Gastrocnemius medialis (tissue), 4 donors: ENCODE measurements at regions not wholly inside any gene's neighbourhood (a gene's known extent, or its start where the extent isn't known, plus 50 kb on each side); places are given as distances from the start of the nearest gene placed in this dataset.

Experiments used
- ATAC-seq, 2 donors: fragments of 150-250 bp; one replicate each; pipeline ENCODE4 v1.9.1; 2016
- DNase-seq, 2 donors: peaks; one replicate each; pipeline ENCODE4 v3.0.0-alpha.2; 2019
- H3K27ac ChIP-seq, 4 donors: fragments of 200-600 bp; sonication (generic); 1 replicate in 1 of 4; 2 replicates in 3 of 4; pipeline ENCODE4 v1.5.1; 2016 to 2018; ENCODE audit warnings: mild to moderate bottlenecking in 2 of 4, moderate library complexity in 1 of 4
- H3K27me3 ChIP-seq, 3 donors: fragments of 200-600 bp; sonication (generic) in 2 of 3; 1 replicate in 1 of 3; 2 replicates in 2 of 3; pipeline versions ENCODE4 v1.5.1 to v1.6.0; 2016 to 2019; ENCODE audit warnings: mild to moderate bottlenecking in 1 of 3, moderate library complexity in 1 of 3
- H3K36me3 ChIP-seq, 2 donors: fragments of 200-600 bp; sonication (generic) in 1 of 2; one replicate each; pipeline ENCODE4 v1.5.1; 2017 to 2018
- H3K4me1 ChIP-seq, 2 donors: fragments of 200-600 bp; sonication (generic) in 1 of 2; one replicate each; pipeline ENCODE4 v1.5.1; 2016 to 2017; ENCODE audit warnings: mild to moderate bottlenecking in 2 of 2
- H3K4me3 ChIP-seq, 4 donors: fragments of 200-600 bp; sonication (generic) in 3 of 4; 1 replicate in 1 of 4; 2 replicates in 3 of 4; pipeline ENCODE4 v1.5.1; 2016 to 2019; ENCODE audit warnings: mild to moderate bottlenecking in 2 of 4
- H3K9me3 ChIP-seq, 3 donors: fragments of 200-600 bp; sonication (generic) in 2 of 3; 1 replicate in 1 of 3; 2 replicates in 2 of 3; pipeline ENCODE4 v1.5.1; 2016 to 2019
- POLR2A ChIP-seq, 2 donors: fragments of 450-650 bp; IDR thresholded peaks; one replicate each; pipeline ENCODE4 v1.6.1; 2017; ENCODE audit warnings: antibody characterized with exemption in 2 of 2, mild to moderate bottlenecking in 2 of 2, moderate library complexity in 2 of 2
- in situ Hi-C, 4 donors: fragments of 200-750 bp; cut with MboI; loops; one replicate each; pipeline versions ENCODE4 v1.15.0 to v1.8.0; 2017; ENCODE audit warnings: low sequenced_read_pairs in 4 of 4
- intact Hi-C: fragments of 100-400 bp; cut with DNase I; formaldehyde crosslinking; loops from one replicate; pipeline ENCODE4 v1.15.1; 2023; ENCODE audit warnings: low total_unique reads
- TF ChIP-seq, protein P1 (sequence below), 5 experiments: fragments of 450-650 bp in 3 of 5; fragments of 200-600 bp in 2 of 5; sonication (generic) in 2 of 5; IDR thresholded peaks in 4 of 5; conservative IDR thresholded peaks in 1 of 5; 1 replicate in 4 of 5; 2 replicates in 1 of 5; pipeline ENCODE4 v1.5.1; 2016 to 2019; ENCODE audit warnings: antibody characterized with exemption in 5 of 5, mild to moderate bottlenecking in 3 of 5, moderate library complexity in 3 of 5

DNA sequence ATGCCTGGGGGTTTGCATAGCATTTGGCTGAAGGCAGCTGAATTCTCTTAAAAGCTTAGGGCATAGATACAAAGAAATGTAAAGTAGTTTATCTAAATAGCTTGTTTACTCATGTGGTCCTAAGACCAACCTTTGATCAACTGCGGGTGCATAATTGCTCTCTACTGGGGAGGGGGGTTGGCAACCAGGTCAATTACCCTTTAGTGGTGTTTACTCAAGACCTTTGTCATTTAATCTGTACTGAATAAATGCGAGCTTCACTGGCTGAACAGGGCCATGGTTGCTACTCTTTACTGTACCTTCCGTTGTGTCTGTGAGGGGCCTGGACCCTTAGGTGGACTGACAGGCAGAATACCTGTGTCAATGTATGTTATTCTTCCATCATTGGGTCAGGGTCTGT is 102.7 kb upstream of the FAM9C start:
- Histone ChIP-seq H3K27ac (no peak overlapping the region), H3K4me1 (no peaks in the 10 kb centered on the region), H3K9me3 (no peaks in the 10 kb centered on the region), H3K27me3 (no peaks in the 10 kb centered on the region), H3K4me3 (no peak overlapping the region), H3K36me3 (no peaks in the 10 kb centered on the region)
- in situ Hi-C loops (no loop called here), intact Hi-C loops (no loop called here)
- no peak for ATAC-seq
- no peak for DNase-seq
- no peak for TF ChIP-seq POLR2A (IDR thresholded peaks at IDR 0.05)
- TF ChIP-seq, protein P1, sequence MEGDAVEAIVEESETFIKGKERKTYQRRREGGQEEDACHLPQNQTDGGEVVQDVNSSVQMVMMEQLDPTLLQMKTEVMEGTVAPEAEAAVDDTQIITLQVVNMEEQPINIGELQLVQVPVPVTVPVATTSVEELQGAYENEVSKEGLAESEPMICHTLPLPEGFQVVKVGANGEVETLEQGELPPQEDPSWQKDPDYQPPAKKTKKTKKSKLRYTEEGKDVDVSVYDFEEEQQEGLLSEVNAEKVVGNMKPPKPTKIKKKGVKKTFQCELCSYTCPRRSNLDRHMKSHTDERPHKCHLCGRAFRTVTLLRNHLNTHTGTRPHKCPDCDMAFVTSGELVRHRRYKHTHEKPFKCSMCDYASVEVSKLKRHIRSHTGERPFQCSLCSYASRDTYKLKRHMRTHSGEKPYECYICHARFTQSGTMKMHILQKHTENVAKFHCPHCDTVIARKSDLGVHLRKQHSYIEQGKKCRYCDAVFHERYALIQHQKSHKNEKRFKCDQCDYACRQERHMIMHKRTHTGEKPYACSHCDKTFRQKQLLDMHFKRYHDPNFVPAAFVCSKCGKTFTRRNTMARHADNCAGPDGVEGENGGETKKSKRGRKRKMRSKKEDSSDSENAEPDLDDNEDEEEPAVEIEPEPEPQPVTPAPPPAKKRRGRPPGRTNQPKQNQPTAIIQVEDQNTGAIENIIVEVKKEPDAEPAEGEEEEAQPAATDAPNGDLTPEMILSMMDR (IDR thresholded peaks at IDR 0.05 in 4 of 5, conservative IDR thresholded peaks at IDR 0.05 in 1 of 5), result no peak

DNA sequence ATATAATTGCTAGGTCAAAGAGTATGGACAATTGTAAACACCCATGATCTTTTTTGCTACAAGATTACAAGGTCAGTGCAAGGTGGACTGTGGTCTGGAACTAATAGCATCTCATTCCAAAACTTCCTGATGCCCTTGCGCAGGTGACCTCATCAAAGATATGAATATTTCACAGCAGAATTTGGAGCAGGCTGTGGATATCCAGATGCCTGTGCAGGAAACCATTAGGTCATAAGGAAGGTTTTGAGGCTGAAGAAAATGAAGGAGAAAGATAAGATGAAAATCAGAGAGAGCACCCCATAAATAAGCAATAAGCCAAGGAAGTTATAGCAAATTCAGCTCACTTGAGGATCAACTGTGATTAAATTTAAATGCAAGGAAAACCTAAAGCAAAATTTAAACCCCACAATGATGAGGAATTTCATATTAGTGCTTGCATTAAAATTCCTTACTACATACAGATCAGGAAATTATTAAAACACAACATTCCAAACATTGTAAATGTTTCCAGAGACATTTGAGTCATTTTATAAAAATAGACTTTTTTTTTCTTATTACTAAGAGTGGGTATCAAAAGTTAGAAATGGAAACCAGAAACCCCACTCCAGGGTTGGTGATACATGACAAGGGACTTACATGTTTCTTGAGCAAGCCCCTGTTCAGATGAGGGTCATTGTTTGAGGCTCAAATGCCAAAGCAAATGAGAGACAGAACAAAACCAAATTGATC is 100.7 kb upstream of the FAM9C start:
- no peak for ATAC-seq
- H3K36me3 ChIP-seq, result no peaks in the 10 kb centered on the region
- H3K27ac ChIP-seq, result no peak overlapping the region
- no peak overlapping the region for H3K4me3 ChIP-seq
- H3K27me3 ChIP-seq, result no peaks in the 10 kb centered on the region
- in situ Hi-C loops, result no loop called here
- DNase-seq, result no peak
- TF ChIP-seq, protein P1 (IDR thresholded peaks at IDR 0.05 in 4 of 5, conservative IDR thresholded peaks at IDR 0.05 in 1 of 5), result no peak
- no peak for TF ChIP-seq POLR2A (IDR thresholded peaks at IDR 0.05)
- intact Hi-C loops, result no loop called here
- H3K9me3 ChIP-seq, result no peaks in the 10 kb centered on the region
- H3K4me1 ChIP-seq, result no peaks in the 10 kb centered on the region

DNA sequence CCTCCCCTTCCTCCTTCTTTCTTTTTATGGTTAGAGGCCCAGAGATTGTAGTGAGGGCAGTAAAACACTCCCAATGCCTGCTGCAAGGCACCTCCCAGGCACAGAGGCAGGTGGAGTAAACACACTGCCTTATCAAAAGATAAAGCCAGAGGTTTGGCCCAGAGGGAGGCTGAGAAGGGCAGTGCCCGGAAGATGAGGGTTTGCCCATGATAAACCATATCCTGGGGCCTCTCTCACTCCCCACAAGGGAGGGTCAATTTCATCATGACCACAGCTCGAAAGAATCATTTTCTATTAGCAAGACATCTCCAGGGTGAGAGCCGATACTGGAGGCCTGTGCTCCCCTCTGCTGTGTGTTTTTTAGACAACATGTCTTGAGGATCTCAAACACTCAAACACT is 98.5 kb upstream of the FAM9C start:
- ATAC-seq, result no peak
- in situ Hi-C loops (no loop called here), intact Hi-C loops (no loop called here)
- H3K4me1 ChIP-seq, result no peaks in the 10 kb centered on the region
- no peaks in the 10 kb centered on the region for H3K9me3 ChIP-seq
- no peaks in the 10 kb centered on the region for H3K36me3 ChIP-seq
- no peak overlapping the region for H3K27ac ChIP-seq
- H3K4me3 ChIP-seq, result no peak overlapping the region
- DNase-seq, result no peak
- TF ChIP-seq, protein P1 (IDR thresholded peaks at IDR 0.05 in 4 of 5, conservative IDR thresholded peaks at IDR 0.05 in 1 of 5), result no peak
- TF ChIP-seq POLR2A (IDR thresholded peaks at IDR 0.05), result no peak
- no peaks in the 10 kb centered on the region for H3K27me3 ChIP-seq

DNA sequence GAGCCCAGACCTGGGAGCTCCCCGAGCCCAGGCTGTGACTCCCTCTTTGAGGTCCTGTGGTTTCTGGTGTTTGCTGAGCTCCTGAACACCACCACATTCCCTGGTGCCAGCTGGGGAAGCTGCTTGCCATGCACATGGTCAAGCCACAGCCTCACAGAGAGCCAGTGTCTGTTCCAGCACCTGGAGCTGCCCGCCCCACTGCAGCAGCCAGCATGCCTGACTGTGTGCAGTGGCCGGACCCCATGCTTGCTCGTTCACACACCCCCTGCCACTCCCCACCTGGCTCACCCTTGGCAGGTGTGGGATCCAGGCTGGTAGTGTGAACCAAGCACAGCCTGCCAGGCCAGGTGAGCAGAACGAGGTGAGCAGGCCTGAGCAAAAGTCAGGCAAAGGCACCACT is 95.6 kb upstream of the FAM9C start:
- intact Hi-C loops, result no loop called here
- no peak for TF ChIP-seq POLR2A (IDR thresholded peaks at IDR 0.05)
- TF ChIP-seq, protein P1 (IDR thresholded peaks at IDR 0.05 in 4 of 5, conservative IDR thresholded peaks at IDR 0.05 in 1 of 5), result no peak
- in situ Hi-C loops, result no loop called here
- Histone ChIP-seq H3K4me3 (no peak overlapping the region), H3K27me3 (no peaks in the 10 kb centered on the region), H3K4me1 (no peaks in the 10 kb centered on the region), H3K36me3 (no peaks in the 10 kb centered on the region), H3K9me3 (no peaks in the 10 kb centered on the region), H3K27ac (no peak overlapping the region)
- DNase-seq, result no peak
- no peak for ATAC-seq
